Activated T-cell treated with anti-CD3 and anti-CD28 coated beads for 48 hours (primary cell): ENCODE measurements at regions not wholly inside any gene's neighbourhood (a gene's known extent, or its start where the extent isn't known, plus 50 kb on each side); places are given as distances from the start of the nearest gene placed in this dataset.

Experiments
- DNase-seq: peaks from one replicate; pipeline ENCODE4 v3.0.0-alpha.2; 2020; ENCODE audit warnings: low read depth

GRCh38 chr11:105324156-105324555, 184.6 kb upstream of the CARD18 start:
- no peak for DNase-seq

- DNase-seq, result no peak
Observed at GRCh38 chr11:105321696-105322095, 182.1 kb upstream of the CARD18 start.

- no peak for DNase-seq
Observed at GRCh38 chr11:105315287-105315686, 175.7 kb upstream of the CARD18 start.

- DNase-seq, result no peak
Observed at GRCh38 chr11:105312266-105312665, 172.7 kb upstream of the CARD18 start.

GRCh38 chr11:105298630-105299029, 159.1 kb upstream of the CARD18 start:
- no peak for DNase-seq

GRCh38 chr11:105298174-105298573, 158.6 kb upstream of the CARD18 start:
- no peak for DNase-seq

GRCh38 chr11:105297463-105297862, 157.9 kb upstream of the CARD18 start:
- no peak for DNase-seq

- no peak for DNase-seq
Observed at GRCh38 chr11:105296806-105297205, 157.2 kb upstream of the CARD18 start.

- DNase-seq, result no peak
Observed at GRCh38 chr11:105296386-105296785, 156.8 kb upstream of the CARD18 start.

GRCh38 chr11:105282658-105283057, 143.1 kb upstream of the CARD18 start:
- no peak for DNase-seq

GRCh38 chr11:105274631-105275030, 135.1 kb upstream of the CARD18 start:
- DNase-seq, result no peak

- no peak for DNase-seq
Observed at GRCh38 chr11:105273660-105274280, 134.2 kb upstream of the CARD18 start.

- no peak for DNase-seq
Observed at GRCh38 chr11:105269862-105270261, 130.3 kb upstream of the CARD18 start.

GRCh38 chr11:105268404-105269062, 129.0 kb upstream of the CARD18 start:
- no peak for DNase-seq

- no peak for DNase-seq
Observed at GRCh38 chr11:105265845-105266244, 126.3 kb upstream of the CARD18 start.

- no peak for DNase-seq
Observed at GRCh38 chr11:105260976-105261375, 121.4 kb upstream of the CARD18 start.

GRCh38 chr11:105245781-105246315, 106.3 kb upstream of the CARD18 start:
- no peak for DNase-seq

GRCh38 chr11:105244160-105244825, 104.7 kb upstream of the CARD18 start:
- DNase-seq, result no peak

GRCh38 chr11:105241136-105241535, 101.6 kb upstream of the CARD18 start:
- no peak for DNase-seq

- DNase-seq, result no peak
Observed at GRCh38 chr11:105236664-105237063, 97.1 kb upstream of the CARD18 start.

- DNase-seq, result no peak
Observed at GRCh38 chr11:105233285-105233684, 93.7 kb upstream of the CARD18 start.

GRCh38 chr11:105232021-105232420, 92.5 kb upstream of the CARD18 start:
- DNase-seq, result no peak

- DNase-seq, result no peak
Observed at GRCh38 chr11:105230586-105230985, 91.0 kb upstream of the CARD18 start.
